H1 (cell line): ENCODE measurements at regions not wholly inside any gene's neighbourhood (a gene's known extent, or its start where the extent isn't known, plus 50 kb on each side); places are given as distances from the start of the nearest gene placed in this dataset.

Source experiments
- CTCF ChIA-PET: fragments of 300-600 bp; sonication (Branson Sonifier 250); formaldehyde crosslinking; loops from one replicate; lab custom pipeline; 2021; ENCODE audit not compliant: partially characterized antibody; lab: Charles Lee
- POLR2A ChIA-PET: fragments of 300-600 bp; sonication (Branson Sonifier 250); formaldehyde crosslinking; loops from one replicate; lab custom pipeline; 2021; ENCODE audit warnings: inconsistent platforms; ENCODE audit not compliant: partially characterized antibody; lab: Charles Lee
- DNase-seq, 2 experiments: peaks; one replicate each; pipeline versions ENCODE4 v3.0.0 to v3.0.0-alpha.2; 2010 to 2022; ENCODE audit warnings: low spot score in 2 of 2, low read depth in 1 of 2, mixed read lengths in 1 of 2
- FAIRE-seq: peaks from 2 replicates; lab custom pipeline; 2011; peaks lifted over from hg19 to GRCh38; lab: Jason Lieb, UNC
- H2AFZ ChIP-seq: 2 replicates; pipeline ENCODE4 v1.8.1; 2012; ENCODE audit warnings: low read length, inconsistent platforms
- H2AK5ac ChIP-seq: 2 replicates; pipeline ENCODE4 v1.6.1; 2013; ENCODE audit warnings: low read depth, low read length
- H2BK120ac ChIP-seq: replicated peaks from 2 replicates; pipeline ENCODE3; 2013; ENCODE audit warnings: low read depth, low read length, inconsistent platforms
- H2BK12ac ChIP-seq: 2 replicates; pipeline ENCODE4 v1.6.1; 2013; ENCODE audit warnings: low read depth, low read length
- H2BK15ac ChIP-seq: 2 replicates; pipeline ENCODE4 v1.6.1; 2013; ENCODE audit warnings: low read length
- H2BK20ac ChIP-seq: 2 replicates; pipeline ENCODE4 v1.6.1; 2013; ENCODE audit warnings: low read length
- H2BK5ac ChIP-seq: 2 replicates; pipeline ENCODE4 v1.6.1; 2013; ENCODE audit warnings: low read depth, low read length
- H3K14ac ChIP-seq: 2 replicates; pipeline ENCODE4 v1.6.1; 2013; ENCODE audit warnings: inconsistent platforms; ENCODE audit not compliant: insufficient read length
- H3K18ac ChIP-seq: 2 replicates; pipeline ENCODE4 v1.6.1; 2013; ENCODE audit warnings: low read length; ENCODE audit errors: extremely low read depth
- H3K23ac ChIP-seq: 2 replicates; pipeline ENCODE4 v1.6.1; 2013; ENCODE audit warnings: inconsistent platforms; ENCODE audit not compliant: insufficient read length
- H3K23me2 ChIP-seq: 2 replicates; pipeline ENCODE4 v1.6.1; 2013; ENCODE audit warnings: low read depth, low read length
- H3K27ac ChIP-seq: 2 replicates; pipeline ENCODE4 v1.6.1; 2011; ENCODE audit warnings: low read depth, low read length, inconsistent platforms
- H3K27me3 ChIP-seq, 4 experiments: replicated peaks in 1 of 4; 1 replicate in 1 of 4; 2 replicates in 3 of 4; pipeline versions ENCODE4 v1.6.1 to v1.8.1; 2011 to 2013; ENCODE audit warnings: low read length in 3 of 4, mild to moderate bottlenecking in 3 of 4, inconsistent platforms in 2 of 4, mixed read lengths in 2 of 4, moderate library complexity in 1 of 4; ENCODE audit not compliant: control insufficient read depth in 3 of 4, insufficient read depth in 3 of 4; ENCODE audit errors: extremely low read depth in 1 of 4
- H3K36me3 ChIP-seq, 4 experiments: 2 replicates each; pipeline versions ENCODE4 v1.6.1 to v1.8.1; 2011 to 2013; ENCODE audit warnings: mild to moderate bottlenecking in 4 of 4, low read length in 3 of 4, moderate library complexity in 2 of 4, control low read depth in 1 of 4, inconsistent platforms in 1 of 4; ENCODE audit not compliant: insufficient read depth in 4 of 4, control insufficient read depth in 2 of 4
- H3K4ac ChIP-seq: replicated peaks from 2 replicates; pipeline ENCODE3; 2013; ENCODE audit warnings: low read length, low read depth, mixed read lengths, inconsistent platforms; ENCODE audit not compliant: insufficient read length
- H3K4me1 ChIP-seq, 4 experiments: replicated peaks in 1 of 4; 1 replicate in 1 of 4; 2 replicates in 3 of 4; pipeline versions ENCODE4 v1.6.1 to v1.8.1; 2011 to 2013; ENCODE audit warnings: low read length in 3 of 4, inconsistent platforms in 2 of 4, mixed read lengths in 1 of 4; ENCODE audit not compliant: insufficient read depth in 4 of 4, control insufficient read depth in 3 of 4
- H3K4me2 ChIP-seq, 2 experiments: 2 replicates each; pipeline versions ENCODE4 v1.6.1 to v1.8.1; 2011 to 2013; ENCODE audit warnings: low read depth in 2 of 2, low read length in 2 of 2, control low read depth in 1 of 2, inconsistent platforms in 1 of 2, mild to moderate bottlenecking in 1 of 2; ENCODE audit not compliant: insufficient read depth in 1 of 2
- H3K4me3 ChIP-seq, 4 experiments: fragments of 200-600, 300-600 bp in 1 of 4; sonication (generic), shearing (Covaris generic), sonication (Bioruptor Twin) in 1 of 4; 2 replicates each; pipeline versions ENCODE4 v1.5.1 to v1.8.1; 2011 to 2016; ENCODE audit warnings: low read length in 4 of 4, low read depth in 3 of 4, control low read depth in 2 of 4, inconsistent platforms in 2 of 4, mild to moderate bottlenecking in 2 of 4, mixed read lengths in 1 of 4, moderate library complexity in 1 of 4; ENCODE audit not compliant: insufficient read depth in 2 of 4; ENCODE audit errors: extremely low read depth in 1 of 4
- H3K56ac ChIP-seq: replicated peaks from 2 replicates; pipeline ENCODE3; 2013; ENCODE audit warnings: low read depth, mild to moderate bottlenecking, mixed read lengths, low read length, inconsistent platforms; ENCODE audit not compliant: insufficient read length
- H3K79me1 ChIP-seq: 2 replicates; pipeline ENCODE4 v1.6.1; 2013; ENCODE audit warnings: low read depth, low read length, control low read depth
- H3K79me2 ChIP-seq, 2 experiments: 2 replicates each; pipeline versions ENCODE4 v1.6.1 to v1.8.1; 2012 to 2013; ENCODE audit warnings: low read length in 2 of 2, mild to moderate bottlenecking in 2 of 2, inconsistent platforms in 1 of 2; ENCODE audit not compliant: insufficient read depth in 2 of 2, control insufficient read depth in 1 of 2
- H3K9ac ChIP-seq, 4 experiments: replicated peaks in 1 of 4; 1 replicate in 1 of 4; 2 replicates in 3 of 4; pipeline versions ENCODE4 v1.6.1 to v1.8.1; 2011 to 2013; ENCODE audit warnings: low read depth in 3 of 4, low read length in 3 of 4, control low read depth in 2 of 4, mild to moderate bottlenecking in 2 of 4, moderate library complexity in 2 of 4, inconsistent platforms in 1 of 4; ENCODE audit errors: extremely low read depth in 1 of 4
- H3K9me3 ChIP-seq, 2 experiments: 2 replicates each; pipeline versions ENCODE4 v1.6.1 to v1.8.1; 2012 to 2013; ENCODE audit warnings: mild to moderate bottlenecking in 2 of 2, moderate library complexity in 2 of 2, control low read depth in 1 of 2, inconsistent platforms in 1 of 2, low read depth in 1 of 2, low read length in 1 of 2, mixed read lengths in 1 of 2; ENCODE audit not compliant: insufficient read depth in 2 of 2
- H4K20me1 ChIP-seq, 2 experiments: replicated peaks in 1 of 2; 2 replicates each; pipeline versions ENCODE3 to v1.8.1; 2011 to 2013; ENCODE audit warnings: inconsistent platforms in 2 of 2, low read length in 2 of 2, mild to moderate bottlenecking in 1 of 2; ENCODE audit not compliant: insufficient read depth in 2 of 2, control insufficient read depth in 1 of 2
- H4K5ac ChIP-seq: 2 replicates; pipeline ENCODE4 v1.6.1; 2013; ENCODE audit warnings: low read length, low read depth, mixed read lengths, inconsistent platforms; ENCODE audit not compliant: insufficient read length
- H4K8ac ChIP-seq: 2 replicates; pipeline ENCODE4 v1.8.0; 2013; ENCODE audit warnings: mild to moderate bottlenecking, moderate library complexity, low read length, inconsistent platforms; ENCODE audit not compliant: insufficient read depth; ENCODE audit errors: extremely low read depth
- H4K91ac ChIP-seq: replicated peaks from 2 replicates; pipeline ENCODE3; 2013; ENCODE audit warnings: low read length, mixed read lengths, inconsistent platforms; ENCODE audit not compliant: insufficient read length
- CREB1 ChIP-seq: IDR thresholded peaks from 2 replicates; pipeline ENCODE4 v1.6.1; 2012; ENCODE audit warnings: inconsistent platforms
- EZH2 ChIP-seq: fragments of 200-600 bp; sonication (generic); IDR thresholded peaks from 2 replicates; pipeline ENCODE4 v1.7.1; 2012; ENCODE audit warnings: low read depth, mild to moderate bottlenecking, moderate library complexity, low read length, inconsistent platforms; ENCODE audit not compliant: severe bottlenecking
- HDAC2 ChIP-seq, 2 experiments: fragments of 300-600 bp in 1 of 2; sonication (generic) in 1 of 2; IDR thresholded peaks; 2 replicates each; pipeline ENCODE4 v1.6.1; 2011 to 2012; ENCODE audit warnings: low read depth in 2 of 2, low read length in 2 of 2, mild to moderate bottlenecking in 2 of 2, moderate library complexity in 2 of 2, borderline replicate concordance in 1 of 2, inconsistent platforms in 1 of 2
- KDM5A ChIP-seq: fragments of 200-600 bp; IDR thresholded peaks from 2 replicates; pipeline ENCODE4 v1.7.1; 2012; ENCODE audit warnings: mild to moderate bottlenecking, low read length, inconsistent platforms, mixed read lengths
- POLR2AphosphoS5 ChIP-seq: IDR thresholded peaks from 2 replicates; pipeline ENCODE4 v1.6.1; 2011; ENCODE audit warnings: low read depth, low read length
- RFX5 ChIP-seq: IDR thresholded peaks from 2 replicates; pipeline ENCODE4 v1.6.1; 2011; ENCODE audit warnings: low read depth, low read length, improper control_type of control experiment, borderline replicate concordance
- RXRA ChIP-seq: IDR thresholded peaks from 2 replicates; pipeline ENCODE4 v1.6.1; 2011; ENCODE audit warnings: low read depth, mild to moderate bottlenecking, low read length, moderate library complexity; ENCODE audit not compliant: insufficient read depth
- SIN3A ChIP-seq, 2 experiments: IDR thresholded peaks in 1 of 2; conservative IDR thresholded peaks in 1 of 2; 2 replicates each; pipeline ENCODE4 v1.6.1; 2011 to 2012; ENCODE audit warnings: low read length in 2 of 2, improper control_type of control experiment in 1 of 2, low read depth in 1 of 2, mild to moderate bottlenecking in 1 of 2
- TAF7 ChIP-seq: optimal IDR thresholded peaks from 2 replicates; pipeline ENCODE3; 2011; ENCODE audit warnings: low read depth, mild to moderate bottlenecking, inconsistent platforms, low read length, moderate library complexity, borderline replicate concordance
- WGBS, 2 experiments: shearing (Covaris generic) in 1 of 2; methylation state at CpG; one replicate each; pipeline versions ENCODE4 v1.1.6 to v1.1.7; 2013 to 2015; ENCODE audit warnings: low lambda C conversion rate in 2 of 2, mixed read lengths in 2 of 2, inconsistent platforms in 1 of 2, low coverage in 1 of 2, missing lambda C conversion rate in 1 of 2; ENCODE audit not compliant: insufficient replicate concordance in 2 of 2, insufficient coverage in 1 of 2, insufficient read length in 1 of 2; ENCODE audit errors: extremely low coverage in 1 of 2, missing lambda C conversion rate in 1 of 2; 5-methylcytosine and 5-hydroxymethylcytosine counted together
- TF ChIP-seq, protein P1 (sequence below): IDR thresholded peaks from 2 replicates; pipeline ENCODE4 v1.6.1; 2012; ENCODE audit warnings: low read length, inconsistent platforms
- TF ChIP-seq, protein P2 (sequence below): IDR thresholded peaks from 2 replicates; pipeline ENCODE4 v1.6.1; 2011; ENCODE audit warnings: low read depth, mild to moderate bottlenecking, low read length; ENCODE audit not compliant: insufficient read depth

DNA sequence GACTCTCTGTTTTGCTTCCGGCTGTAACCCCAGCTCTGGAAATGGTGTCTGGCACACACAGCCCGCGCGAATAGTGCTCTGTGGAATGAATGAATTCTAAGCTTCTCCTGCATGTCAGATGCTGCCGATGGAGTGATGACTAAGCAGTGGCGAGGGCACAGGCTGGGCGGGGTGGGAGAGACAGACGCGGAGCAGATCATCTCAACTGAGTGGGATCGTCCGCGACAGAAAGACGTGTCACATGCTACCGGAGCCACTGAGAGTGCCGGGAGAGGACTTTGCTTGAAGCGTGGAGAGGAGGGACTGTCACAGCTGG is 334.5 kb downstream of the CTTN start:
- Histone ChIP-seq H3K36me3 (no peaks in the 10 kb centered on the region), H2BK5ac (no peak overlapping the region), H3K27me3 (no peaks in the 10 kb centered on the region; a peak in 1 of 7 replicates), H3K56ac (no peak overlapping the region), H3K4me1 (peaks cover 0 to 5% (median 1%) of the 10 kb centered on the region in 4 experiments; a peak in 5 of 7 replicates), H3K4ac (no peak overlapping the region), H4K20me1 (no peaks in the 10 kb centered on the region), H2AFZ (no peak overlapping the region), H3K79me1 (no peaks in the 10 kb centered on the region; the same call in 1 of the 2 replicates), H3K18ac (no peak overlapping the region), H2AK5ac (no peak overlapping the region), H3K9me3 (no peaks in the 10 kb centered on the region), H3K9ac (no peak overlapping the region), H3K4me3 (no peak overlapping the region), H4K5ac (no peak overlapping the region), H3K14ac (no peak overlapping the region), H2BK20ac (no peak overlapping the region), H4K8ac (no peak overlapping the region), H4K91ac (no peak overlapping the region), H2BK120ac (no peak overlapping the region), H2BK12ac (no peak overlapping the region), H3K27ac (no peak overlapping the region), H2BK15ac (no peak overlapping the region), H3K4me2 (no peak overlapping the region), H3K23me2 (no peaks in the 10 kb centered on the region; the same call in 1 of the 2 replicates), H3K79me2 (no peaks in the 10 kb centered on the region), H3K23ac (no peak overlapping the region)
- CTCF ChIA-PET = interaction anchor here (0.6 to 1.5 kb wide), 7 partner anchors 10 to 252 kb away, joined by 3 to 5 read pairs (median 4); no protein-coding TSS in a partner anchor
- POLR2A ChIA-PET = interaction anchor here (1.6 kb wide), 1 partner anchor 11 kb away, joined by 4 read pairs; no protein-coding TSS in a partner anchor
- WGBS, 2 experiments = 93% methylated on average over 16 of the region's 16 CpGs; no CpG with 5 or more reads in 1 of the 2 experiments
- FAIRE-seq (no peak), DNase-seq (no peak)
- TF ChIP-seq, protein P1, sequence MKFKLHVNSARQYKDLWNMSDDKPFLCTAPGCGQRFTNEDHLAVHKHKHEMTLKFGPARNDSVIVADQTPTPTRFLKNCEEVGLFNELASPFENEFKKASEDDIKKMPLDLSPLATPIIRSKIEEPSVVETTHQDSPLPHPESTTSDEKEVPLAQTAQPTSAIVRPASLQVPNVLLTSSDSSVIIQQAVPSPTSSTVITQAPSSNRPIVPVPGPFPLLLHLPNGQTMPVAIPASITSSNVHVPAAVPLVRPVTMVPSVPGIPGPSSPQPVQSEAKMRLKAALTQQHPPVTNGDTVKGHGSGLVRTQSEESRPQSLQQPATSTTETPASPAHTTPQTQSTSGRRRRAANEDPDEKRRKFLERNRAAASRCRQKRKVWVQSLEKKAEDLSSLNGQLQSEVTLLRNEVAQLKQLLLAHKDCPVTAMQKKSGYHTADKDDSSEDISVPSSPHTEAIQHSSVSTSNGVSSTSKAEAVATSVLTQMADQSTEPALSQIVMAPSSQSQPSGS = no peak
- TF ChIP-seq TAF7 (no peak), POLR2AphosphoS5 (no peak), HDAC2 (IDR thresholded peaks at IDR 0.05; ENCODE audit: borderline replicate concordance in 1 of 2, low read depth in 2 of 2, low read length in 2 of 2) (no peak), KDM5A (no peak), EZH2 (no peak), RXRA (no peak), SIN3A (conservative IDR thresholded peaks at IDR 0.05 in 1 of 2, IDR thresholded peaks at IDR 0.05 in 1 of 2; ENCODE audit: low read depth in 1 of 2, low read length in 2 of 2) (no peak), CREB1 (no peak), RFX5 (no peak)
- TF ChIP-seq, protein P2, sequence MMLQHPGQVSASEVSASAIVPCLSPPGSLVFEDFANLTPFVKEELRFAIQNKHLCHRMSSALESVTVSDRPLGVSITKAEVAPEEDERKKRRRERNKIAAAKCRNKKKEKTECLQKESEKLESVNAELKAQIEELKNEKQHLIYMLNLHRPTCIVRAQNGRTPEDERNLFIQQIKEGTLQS = no peak
